DND-41 (cell line): ENCODE measurements at regions not wholly inside any gene's neighbourhood (a gene's known extent, or its start where the extent isn't known, plus 50 kb on each side); places are given as distances from the start of the nearest gene placed in this dataset.

Source experiments
- ATAC-seq: fragments of 200-7000 bp; cut with Tn5 transposase; 3 replicates; pipeline ENCODE4 v1.9.1; 2021; ENCODE audit warnings: low read depth; ENCODE audit not compliant: insufficient read depth
- DNase-seq: peaks from one replicate; pipeline ENCODE4 v3.0.0-alpha.2; 2020
- H2AFZ ChIP-seq: 2 replicates; pipeline ENCODE4 v1.6.0; 2012; ENCODE audit warnings: low read depth, low read length
- H3K27ac ChIP-seq: 2 replicates; pipeline ENCODE4 v1.5.1; 2012; ENCODE audit warnings: low read length, inconsistent platforms
- H3K27me3 ChIP-seq: fragments of 200-600 bp; sonication (generic); 2 replicates; pipeline ENCODE4 v1.6.0; 2012; ENCODE audit warnings: low read length, mild to moderate bottlenecking, inconsistent platforms; ENCODE audit not compliant: insufficient read depth, poor library complexity
- H3K36me3 ChIP-seq: 2 replicates; pipeline ENCODE4 v1.5.1; 2012; ENCODE audit warnings: low read length, inconsistent platforms; ENCODE audit not compliant: insufficient read depth
- H3K4me1 ChIP-seq: 2 replicates; pipeline ENCODE4 v1.5.1; 2012; ENCODE audit warnings: mild to moderate bottlenecking, low read length; ENCODE audit not compliant: insufficient read depth
- H3K4me2 ChIP-seq: 2 replicates; pipeline ENCODE4 v1.6.0; 2012; ENCODE audit warnings: mild to moderate bottlenecking, moderate library complexity, low read length, inconsistent platforms; ENCODE audit not compliant: insufficient read depth
- H3K4me3 ChIP-seq, 2 experiments: fragments of 200-600 bp in 1 of 2; shearing (Covaris generic) in 1 of 2; 2 replicates each; pipeline ENCODE4 v1.5.1; 2012 to 2016; ENCODE audit warnings: inconsistent platforms in 2 of 2, low read length in 2 of 2, mild to moderate bottlenecking in 2 of 2, low read depth in 1 of 2, moderate library complexity in 1 of 2
- H3K79me2 ChIP-seq: 2 replicates; pipeline ENCODE4 v1.6.0; 2012; ENCODE audit warnings: low read length, inconsistent platforms; ENCODE audit not compliant: insufficient read depth
- H3K9ac ChIP-seq: 2 replicates; pipeline ENCODE4 v1.6.0; 2012; ENCODE audit warnings: low read depth, mild to moderate bottlenecking, inconsistent platforms, low read length, moderate library complexity
- H3K9me3 ChIP-seq: 2 replicates; pipeline ENCODE4 v1.5.1; 2012; ENCODE audit warnings: low read length, moderate library complexity, mild to moderate bottlenecking, inconsistent platforms; ENCODE audit not compliant: insufficient read depth, severe bottlenecking
- H4K20me1 ChIP-seq: 2 replicates; pipeline ENCODE4 v1.6.0; 2012; ENCODE audit warnings: low read length; ENCODE audit not compliant: insufficient read depth
- EZH2 ChIP-seq: IDR thresholded peaks from 3 replicates; pipeline ENCODE4 v1.6.1; 2012; ENCODE audit warnings: borderline replicate concordance, low read depth, mild to moderate bottlenecking, moderate library complexity, low read length, inconsistent platforms; ENCODE audit not compliant: severe bottlenecking
- TF ChIP-seq, protein P1 (sequence below): IDR thresholded peaks from 2 replicates; pipeline ENCODE4 v1.5.1; 2012; ENCODE audit warnings: borderline replicate concordance, low read length, moderate library complexity, mild to moderate bottlenecking; ENCODE audit not compliant: poor library complexity, severe bottlenecking; ENCODE audit errors: extremely low read depth

DNA sequence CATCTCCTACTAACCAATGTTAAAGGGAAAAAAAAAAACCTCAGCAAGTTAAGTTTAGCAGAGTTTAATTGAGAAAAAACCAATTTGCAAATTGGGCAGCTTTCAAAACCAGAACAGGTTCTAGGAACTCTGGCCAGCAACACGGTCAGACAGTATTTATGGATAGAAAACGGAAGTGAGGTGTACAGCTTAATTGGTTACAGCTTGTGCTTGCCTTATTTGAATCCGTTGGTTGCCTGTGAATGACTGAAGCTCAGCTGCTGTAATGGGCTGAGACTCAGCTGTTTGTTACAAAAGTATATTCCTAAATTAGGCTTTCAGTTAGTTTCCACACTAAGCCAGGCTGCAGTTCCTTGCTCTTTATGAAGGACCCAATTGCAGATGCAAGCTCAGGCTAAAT, 217.0 kb downstream of the SREK1 start:
- no peak for DNase-seq
- Histone ChIP-seq H3K4me3 (no peak overlapping the region), H3K4me1 (no peaks in the 10 kb centered on the region), H4K20me1 (no peaks in the 10 kb centered on the region), H3K4me2 (no peak overlapping the region), H3K9me3 (no peaks in the 10 kb centered on the region), H3K27me3 (no peaks in the 10 kb centered on the region), H3K36me3 (no peaks in the 10 kb centered on the region), H3K9ac (no peak overlapping the region), H2AFZ (no peak overlapping the region), H3K79me2 (no peaks in the 10 kb centered on the region), H3K27ac (no peak overlapping the region)
- TF ChIP-seq, protein P1, sequence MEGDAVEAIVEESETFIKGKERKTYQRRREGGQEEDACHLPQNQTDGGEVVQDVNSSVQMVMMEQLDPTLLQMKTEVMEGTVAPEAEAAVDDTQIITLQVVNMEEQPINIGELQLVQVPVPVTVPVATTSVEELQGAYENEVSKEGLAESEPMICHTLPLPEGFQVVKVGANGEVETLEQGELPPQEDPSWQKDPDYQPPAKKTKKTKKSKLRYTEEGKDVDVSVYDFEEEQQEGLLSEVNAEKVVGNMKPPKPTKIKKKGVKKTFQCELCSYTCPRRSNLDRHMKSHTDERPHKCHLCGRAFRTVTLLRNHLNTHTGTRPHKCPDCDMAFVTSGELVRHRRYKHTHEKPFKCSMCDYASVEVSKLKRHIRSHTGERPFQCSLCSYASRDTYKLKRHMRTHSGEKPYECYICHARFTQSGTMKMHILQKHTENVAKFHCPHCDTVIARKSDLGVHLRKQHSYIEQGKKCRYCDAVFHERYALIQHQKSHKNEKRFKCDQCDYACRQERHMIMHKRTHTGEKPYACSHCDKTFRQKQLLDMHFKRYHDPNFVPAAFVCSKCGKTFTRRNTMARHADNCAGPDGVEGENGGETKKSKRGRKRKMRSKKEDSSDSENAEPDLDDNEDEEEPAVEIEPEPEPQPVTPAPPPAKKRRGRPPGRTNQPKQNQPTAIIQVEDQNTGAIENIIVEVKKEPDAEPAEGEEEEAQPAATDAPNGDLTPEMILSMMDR = no peak
- no peak for TF ChIP-seq EZH2
- ATAC-seq = no peak

DNA sequence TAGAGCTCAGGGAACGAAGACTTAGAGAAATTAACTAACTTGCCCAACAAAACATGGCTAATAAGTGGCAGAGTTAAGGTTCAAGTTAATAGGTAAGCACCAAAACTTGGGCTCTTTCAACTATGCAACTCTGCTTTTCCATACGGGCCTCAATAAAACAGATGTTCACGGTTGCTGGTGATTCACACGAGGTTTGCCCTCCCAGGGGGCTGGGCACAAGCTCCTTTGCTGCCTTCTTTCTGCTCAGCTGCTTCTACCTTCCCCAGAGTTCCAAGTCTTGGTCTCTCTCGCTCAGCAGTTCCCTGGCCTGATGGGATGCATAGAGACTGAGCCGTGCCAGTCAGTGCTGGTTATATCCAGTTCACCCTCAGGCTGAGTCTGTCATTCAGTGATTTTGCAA, 217.9 kb downstream of the SREK1 start:
- no peaks in the 10 kb centered on the region for H3K36me3 ChIP-seq
- H3K4me1 ChIP-seq = no peaks in the 10 kb centered on the region
- H3K79me2 ChIP-seq = no peaks in the 10 kb centered on the region
- H4K20me1 ChIP-seq = no peaks in the 10 kb centered on the region
- H3K27ac ChIP-seq = no peak overlapping the region
- no peak overlapping the region for H3K4me3 ChIP-seq
- DNase-seq = no peak
- TF ChIP-seq, protein P1 = no peak
- TF ChIP-seq EZH2 = no peak
- no peaks in the 10 kb centered on the region for H3K27me3 ChIP-seq
- no peak overlapping the region for H2AFZ ChIP-seq
- no peak for ATAC-seq
- no peak overlapping the region for H3K4me2 ChIP-seq
- H3K9me3 ChIP-seq = no peaks in the 10 kb centered on the region
- H3K9ac ChIP-seq = no peak overlapping the region

DNA sequence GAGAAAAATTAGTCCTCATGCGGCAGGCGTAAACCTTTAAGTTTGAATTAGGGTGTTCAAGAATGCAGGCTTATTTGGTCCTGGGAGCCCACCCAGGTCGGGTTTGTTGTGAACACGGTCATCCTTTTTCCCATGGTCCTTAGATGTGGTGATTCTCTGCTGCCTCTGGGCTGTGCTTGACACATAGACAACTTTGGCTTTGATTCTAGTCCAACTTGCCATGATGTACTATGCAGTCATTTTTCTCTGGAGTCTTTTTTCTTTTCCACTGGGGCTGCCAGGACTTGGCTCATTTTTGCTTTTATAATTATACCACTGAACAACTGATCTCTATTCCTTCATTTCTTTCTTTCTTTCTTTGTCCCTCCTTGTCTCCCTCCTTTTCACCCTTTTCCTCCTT, 218.6 kb downstream of the SREK1 start:
- Histone ChIP-seq H3K9me3 (no peaks in the 10 kb centered on the region), H3K27ac (no peak overlapping the region), H3K4me1 (no peaks in the 10 kb centered on the region), H3K4me2 (no peak overlapping the region), H3K79me2 (no peaks in the 10 kb centered on the region), H2AFZ (no peak overlapping the region), H3K9ac (no peak overlapping the region), H4K20me1 (no peaks in the 10 kb centered on the region), H3K27me3 (no peaks in the 10 kb centered on the region), H3K36me3 (no peaks in the 10 kb centered on the region), H3K4me3 (no peak overlapping the region)
- no peak for TF ChIP-seq EZH2
- TF ChIP-seq, protein P1 = no peak
- ATAC-seq (no peak), DNase-seq (no peak)

DNA sequence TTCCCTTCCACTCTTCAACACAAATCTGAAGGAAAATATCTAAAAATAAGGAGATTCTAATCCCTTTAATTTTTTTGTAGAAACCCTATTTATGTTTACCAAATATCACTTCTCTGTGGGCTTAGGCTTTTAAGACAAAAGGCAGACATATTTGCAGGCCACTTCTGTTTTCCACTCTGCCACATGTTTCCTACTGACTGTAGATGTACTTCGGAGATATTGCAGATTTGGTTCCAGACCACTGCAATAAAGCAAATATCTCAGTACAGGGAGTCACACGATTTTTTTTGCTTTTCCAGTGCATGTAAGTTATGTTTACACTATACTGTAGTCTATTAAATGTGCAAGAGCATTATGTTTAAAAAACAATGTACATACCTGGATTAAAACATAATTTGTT, 219.0 kb downstream of the SREK1 start:
- H3K79me2 ChIP-seq = no peaks in the 10 kb centered on the region
- no peaks in the 10 kb centered on the region for H3K4me1 ChIP-seq
- H2AFZ ChIP-seq = no peak overlapping the region
- H3K9me3 ChIP-seq = no peaks in the 10 kb centered on the region
- ATAC-seq (no peak), DNase-seq (no peak)
- H3K27me3 ChIP-seq = no peaks in the 10 kb centered on the region
- H3K36me3 ChIP-seq = no peaks in the 10 kb centered on the region
- H4K20me1 ChIP-seq = no peaks in the 10 kb centered on the region
- H3K4me3 ChIP-seq = no peak overlapping the region
- no peak for TF ChIP-seq EZH2
- TF ChIP-seq, protein P1 = no peak
- no peak overlapping the region for H3K27ac ChIP-seq
- H3K9ac ChIP-seq = no peak overlapping the region
- no peak overlapping the region for H3K4me2 ChIP-seq
